Activated naive CD8-positive, alpha-beta T cell treated with anti-CD3 and anti-CD28 coated beads, Interleukin-2, amount 10 ng/mL, durations not matched to agents 7 days and 5 days (primary cell): ENCODE measurements at regions not wholly inside any gene's neighbourhood (a gene's known extent, or its start where the extent isn't known, plus 50 kb on each side); places are given as distances from the start of the nearest gene placed in this dataset.

Experiments used
- ATAC-seq: fragments of 150-1000 bp; cut with Tn5 transposase; one replicate; pipeline ENCODE4 v1.10.0; 2021; ENCODE audit warnings: low read depth, moderate library complexity
- POLR2A ChIA-PET: fragments of 350-600 bp; sonication (Branson Sonifier 250); formaldehyde crosslinking; loops from one replicate; lab custom pipeline; 2021; ENCODE audit warnings: antibody characterized with exemption; lab: Charles Lee
- DNase-seq: peaks from one replicate; pipeline ENCODE4 v3.0.0; 2021
- H3K27ac Mint-ChIP-seq: one replicate; pipeline ENCODE4 v1.8.0; 2022; ENCODE audit warnings: mild to moderate bottlenecking, mixed read lengths
- H3K27me3 Mint-ChIP-seq: one replicate; pipeline ENCODE4 v1.8.0; 2022; ENCODE audit warnings: mild to moderate bottlenecking, moderate library complexity, mixed read lengths
- H3K36me3 Mint-ChIP-seq: one replicate; pipeline ENCODE4 v1.8.0; 2021; ENCODE audit warnings: mild to moderate bottlenecking, mixed read lengths
- H3K4me1 Mint-ChIP-seq: one replicate; pipeline ENCODE4 v1.8.0; 2021; ENCODE audit warnings: mixed read lengths
- H3K4me3 Mint-ChIP-seq: one replicate; pipeline ENCODE4 v1.8.0; 2022; ENCODE audit warnings: mild to moderate bottlenecking, moderate library complexity, mixed read lengths
- H3K9me3 Mint-ChIP-seq: one replicate; pipeline ENCODE4 v1.8.0; 2021; ENCODE audit warnings: mixed read lengths

DNA sequence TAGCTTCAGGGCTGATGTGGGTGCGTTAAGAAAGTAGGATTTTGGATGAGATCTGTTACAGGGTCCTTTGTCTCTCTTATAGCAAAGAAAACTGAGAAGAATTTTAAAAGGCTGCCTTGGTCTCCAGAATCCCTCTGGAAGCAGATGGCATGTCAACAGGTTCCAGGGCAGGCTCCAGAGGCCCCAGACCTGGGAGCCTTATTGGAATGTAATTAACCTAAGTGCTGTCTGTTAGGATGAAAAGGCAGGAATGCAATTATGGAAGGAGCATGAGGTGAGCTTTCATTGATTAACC, 97.2 kb upstream of the PKDCC start:
- H3K27me3 Mint-ChIP-seq, result peaks cover 16% of the 10 kb centered on the region
- peaks cover 3% of the 10 kb centered on the region for H3K4me1 Mint-ChIP-seq
- POLR2A ChIA-PET, result no interaction called here
- no peak for ATAC-seq
- H3K27ac Mint-ChIP-seq, result no peak overlapping the region
- H3K9me3 Mint-ChIP-seq, result no peaks in the 10 kb centered on the region
- DNase-seq, result no peak
- no peak overlapping the region for H3K4me3 Mint-ChIP-seq
- H3K36me3 Mint-ChIP-seq, result no peaks in the 10 kb centered on the region

DNA sequence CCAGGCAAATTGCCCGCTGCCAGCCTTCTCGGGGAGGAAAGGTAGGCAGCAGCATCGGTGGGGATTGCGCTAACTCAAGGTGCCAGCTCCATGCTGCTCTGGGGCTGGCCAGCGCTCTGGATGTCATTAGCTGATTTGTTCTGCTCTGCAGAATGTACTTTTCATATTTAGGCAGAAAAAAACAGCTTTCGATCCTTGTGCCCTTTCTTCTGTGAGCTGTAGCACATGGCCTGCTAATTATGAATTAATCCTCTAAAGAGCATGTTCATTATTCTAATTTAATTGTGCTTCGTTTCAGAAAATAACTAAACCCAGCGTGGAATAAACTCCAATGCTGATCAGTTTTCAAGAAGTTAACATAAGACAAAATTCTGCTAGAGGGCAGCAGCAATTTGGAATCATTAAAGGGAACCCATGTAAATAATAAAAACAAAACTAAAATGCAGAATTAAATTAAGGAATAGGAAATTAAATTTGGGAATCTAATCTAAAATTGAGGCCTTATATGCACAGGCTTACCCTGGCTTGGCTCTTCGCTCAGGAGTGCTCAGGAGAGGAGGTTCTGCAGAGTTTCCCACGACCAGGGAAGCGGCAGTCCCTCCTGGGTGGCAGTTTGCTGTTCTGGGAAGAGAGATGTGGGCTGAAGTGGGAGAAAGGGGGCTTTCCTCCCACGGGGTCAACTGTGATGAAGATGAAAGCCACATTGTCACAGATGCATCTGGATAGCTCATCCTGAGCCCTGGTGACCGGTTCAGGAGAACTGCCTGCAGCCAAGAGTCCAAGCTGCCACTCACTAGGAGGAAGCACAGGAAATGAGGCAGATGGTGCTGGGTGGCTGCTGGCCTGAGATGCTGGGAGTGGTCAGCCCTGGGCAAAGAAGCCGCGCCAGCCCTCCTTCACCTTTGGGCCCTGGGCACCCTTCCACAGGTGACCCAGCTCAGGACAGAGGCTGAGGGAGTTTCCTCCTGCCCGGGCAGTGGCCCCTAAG, 93.2 kb upstream of the PKDCC start:
- no peak for ATAC-seq
- no peak overlapping the region for H3K27ac Mint-ChIP-seq
- POLR2A ChIA-PET, result no interaction called here
- no peaks in the 10 kb centered on the region for H3K9me3 Mint-ChIP-seq
- no peak for DNase-seq
- no peaks in the 10 kb centered on the region for H3K36me3 Mint-ChIP-seq
- H3K27me3 Mint-ChIP-seq, result peaks cover 9% of the 10 kb centered on the region
- H3K4me3 Mint-ChIP-seq, result no peak overlapping the region
- H3K4me1 Mint-ChIP-seq, result peaks cover 3% of the 10 kb centered on the region

DNA sequence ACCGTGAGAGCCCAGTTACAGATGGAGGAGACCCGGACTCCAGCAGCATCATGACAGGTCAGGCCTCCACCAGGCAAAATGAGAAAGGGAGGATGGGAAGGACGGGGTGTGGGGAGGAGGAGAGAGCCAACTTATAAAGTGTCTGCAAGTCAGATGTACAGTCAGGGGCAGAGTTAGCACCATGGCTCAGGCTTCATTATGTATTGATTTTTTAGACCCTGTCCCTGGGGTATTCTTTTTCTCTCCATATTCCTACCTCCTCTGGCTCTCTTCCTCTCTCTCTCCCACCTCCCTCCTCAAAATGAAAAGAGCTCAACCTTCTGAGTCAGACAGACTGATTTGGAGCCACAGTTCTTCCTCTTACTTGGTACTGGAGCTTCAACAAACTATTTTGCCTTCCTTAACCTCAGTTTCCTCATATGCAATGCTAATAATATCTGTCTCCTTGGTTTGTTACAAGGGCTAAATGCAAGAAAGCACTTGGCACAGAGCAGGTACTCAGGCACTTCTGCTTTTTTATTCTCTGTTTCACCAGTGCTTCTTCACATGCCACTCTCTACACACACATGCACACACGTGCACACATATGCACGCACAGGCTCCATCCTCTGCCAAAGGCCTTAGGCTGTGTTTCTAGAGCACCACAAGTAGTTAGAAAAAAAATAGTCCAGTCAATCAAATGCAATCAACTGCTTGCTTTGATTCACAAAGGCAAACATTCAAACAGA, 92.3 kb upstream of the PKDCC start:
- ATAC-seq (no peak), DNase-seq (no peak)
- Mint-ChIP-seq H3K27ac (no peak overlapping the region), H3K36me3 (no peaks in the 10 kb centered on the region), H3K4me3 (no peak overlapping the region), H3K27me3 (peaks cover 12% of the 10 kb centered on the region), H3K9me3 (no peaks in the 10 kb centered on the region), H3K4me1 (peaks cover 3% of the 10 kb centered on the region)
- POLR2A ChIA-PET, result no interaction called here

DNA sequence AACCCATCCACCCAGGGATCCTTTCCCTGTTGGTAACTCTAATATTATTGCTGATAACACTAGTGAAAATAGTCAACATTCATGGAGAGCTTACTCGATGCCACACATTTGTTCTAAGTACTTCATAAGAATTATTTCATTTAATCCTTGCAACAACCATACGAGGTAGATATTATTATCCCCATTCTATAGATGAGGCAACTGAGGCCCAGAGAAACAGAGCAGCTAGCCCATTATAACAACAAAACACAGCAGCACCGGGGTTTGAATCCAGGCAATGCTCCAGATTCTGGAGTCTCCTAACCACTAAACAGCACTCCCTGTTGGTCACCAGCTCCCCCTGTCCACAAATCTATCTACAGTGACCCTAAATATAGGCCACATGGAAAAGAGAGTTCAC, 90.4 kb upstream of the PKDCC start:
- H3K4me3 Mint-ChIP-seq, result no peak overlapping the region
- POLR2A ChIA-PET, result no interaction called here
- no peak for ATAC-seq
- no peak overlapping the region for H3K27ac Mint-ChIP-seq
- no peaks in the 10 kb centered on the region for H3K36me3 Mint-ChIP-seq
- no peak for DNase-seq
- peaks cover 16% of the 10 kb centered on the region for H3K27me3 Mint-ChIP-seq
- no peaks in the 10 kb centered on the region for H3K9me3 Mint-ChIP-seq
- H3K4me1 Mint-ChIP-seq, result peaks cover 3% of the 10 kb centered on the region

DNA sequence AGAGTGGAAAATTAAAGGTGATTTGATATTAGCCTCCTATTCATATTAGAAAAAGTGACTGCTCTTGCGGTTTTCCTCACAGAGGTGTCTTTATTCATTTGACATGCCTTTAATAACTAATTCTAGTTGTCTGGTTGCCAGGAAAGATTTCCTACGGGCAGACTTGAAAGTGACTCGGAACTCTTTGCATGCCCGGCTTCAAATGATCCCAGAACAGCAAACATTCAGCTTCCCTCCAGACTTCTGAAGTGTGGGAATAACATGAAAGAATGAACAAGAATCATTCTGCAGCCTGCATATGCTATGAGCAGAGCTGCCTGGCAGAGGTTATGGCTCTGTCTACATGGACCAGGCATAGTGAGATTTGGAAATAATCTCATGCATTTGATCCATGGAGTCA, 89.6 kb upstream of the PKDCC start:
- Mint-ChIP-seq H3K4me3 (no peak overlapping the region), H3K36me3 (no peaks in the 10 kb centered on the region), H3K27me3 (peaks cover 16% of the 10 kb centered on the region), H3K27ac (no peak overlapping the region), H3K9me3 (no peaks in the 10 kb centered on the region), H3K4me1 (peaks cover 3% of the 10 kb centered on the region)
- ATAC-seq (no peak), DNase-seq (no peak)
- POLR2A ChIA-PET, result no interaction called here

DNA sequence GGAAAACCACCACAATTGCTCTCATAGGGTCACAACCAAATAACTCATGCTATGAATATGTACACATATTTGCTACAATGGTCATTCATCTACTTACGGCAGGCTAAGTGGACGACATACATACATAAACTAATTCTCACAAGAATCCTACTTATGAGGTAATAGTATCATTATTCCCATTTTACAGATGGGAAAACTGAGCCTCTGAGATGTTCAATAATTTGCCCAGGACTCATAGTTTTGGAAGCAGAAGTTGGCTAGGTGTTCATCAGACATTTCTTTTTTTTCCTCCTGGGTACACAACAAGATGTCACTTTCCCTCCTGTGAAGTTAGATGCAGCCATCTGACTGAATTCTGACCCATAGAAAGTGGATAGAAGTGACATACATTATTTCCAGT, 89.0 kb upstream of the PKDCC start:
- no peaks in the 10 kb centered on the region for H3K9me3 Mint-ChIP-seq
- no peaks in the 10 kb centered on the region for H3K4me1 Mint-ChIP-seq
- no peak overlapping the region for H3K4me3 Mint-ChIP-seq
- H3K36me3 Mint-ChIP-seq, result no peaks in the 10 kb centered on the region
- no peak for ATAC-seq
- H3K27me3 Mint-ChIP-seq, result peaks cover 16% of the 10 kb centered on the region
- no peak for DNase-seq
- POLR2A ChIA-PET, result no interaction called here
- H3K27ac Mint-ChIP-seq, result no peak overlapping the region

DNA sequence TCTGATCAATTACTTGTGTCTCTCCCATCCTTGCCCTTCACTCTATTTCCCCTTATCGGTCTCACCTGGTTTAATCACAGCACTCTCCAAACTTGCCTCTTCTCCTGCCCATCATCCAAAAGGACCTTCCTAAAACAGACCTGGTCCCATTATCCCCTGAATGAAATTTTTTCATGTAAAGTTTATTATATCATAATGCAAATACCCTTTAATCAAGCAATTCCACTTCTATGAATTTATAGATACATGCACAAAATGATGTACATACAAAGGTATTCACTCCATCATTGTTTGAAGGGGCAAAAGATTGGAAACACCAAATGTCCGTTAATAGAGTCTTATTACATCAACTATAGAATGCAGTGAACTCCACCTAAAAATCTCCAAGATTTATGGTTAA, 88.1 kb upstream of the PKDCC start:
- no peak overlapping the region for H3K4me3 Mint-ChIP-seq
- no peaks in the 10 kb centered on the region for H3K36me3 Mint-ChIP-seq
- POLR2A ChIA-PET, result no interaction called here
- no peak for DNase-seq
- H3K27ac Mint-ChIP-seq, result no peak overlapping the region
- no peaks in the 10 kb centered on the region for H3K9me3 Mint-ChIP-seq
- H3K27me3 Mint-ChIP-seq, result peaks cover 14% of the 10 kb centered on the region
- no peak for ATAC-seq
- H3K4me1 Mint-ChIP-seq, result no peaks in the 10 kb centered on the region

DNA sequence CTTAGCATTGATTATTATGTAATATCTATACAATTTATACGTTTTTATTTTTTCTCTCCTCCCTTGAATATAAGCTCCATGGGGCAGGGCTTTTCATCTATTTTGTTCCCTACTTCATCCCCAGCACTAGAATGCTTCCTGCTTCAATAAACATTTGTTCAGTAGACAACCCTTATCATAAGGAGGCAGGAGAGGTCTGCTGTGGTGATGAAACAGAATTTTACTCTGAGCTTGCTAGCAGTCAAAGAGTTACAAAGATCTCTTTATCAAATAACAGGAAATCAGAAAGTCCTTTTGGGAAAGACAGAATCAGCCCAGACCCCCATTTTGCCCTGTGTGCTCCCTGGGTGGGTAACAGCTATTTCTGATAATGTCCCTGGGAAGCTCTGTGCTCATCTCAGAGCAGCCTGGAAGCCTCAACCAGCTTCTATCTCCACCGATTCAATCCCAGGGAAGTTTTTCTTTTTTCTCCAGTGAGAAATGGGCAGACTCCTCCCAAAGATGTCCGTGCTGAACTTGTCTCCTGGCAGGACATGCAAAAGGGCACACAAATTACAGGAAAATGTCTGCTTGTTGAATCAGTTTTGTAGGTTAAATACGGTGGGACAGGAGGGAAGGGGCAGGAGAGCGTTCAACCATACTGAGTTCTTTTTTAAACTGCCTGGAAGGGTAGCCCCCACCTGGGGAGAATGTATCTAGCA, 84.7 kb upstream of the PKDCC start:
- Mint-ChIP-seq H3K4me3 (no peak overlapping the region), H3K9me3 (no peaks in the 10 kb centered on the region), H3K27me3 (peaks cover 13% of the 10 kb centered on the region), H3K27ac (no peak overlapping the region), H3K36me3 (no peaks in the 10 kb centered on the region), H3K4me1 (no peaks in the 10 kb centered on the region)
- POLR2A ChIA-PET, result no interaction called here
- DNase-seq (no peak), ATAC-seq (no peak)

DNA sequence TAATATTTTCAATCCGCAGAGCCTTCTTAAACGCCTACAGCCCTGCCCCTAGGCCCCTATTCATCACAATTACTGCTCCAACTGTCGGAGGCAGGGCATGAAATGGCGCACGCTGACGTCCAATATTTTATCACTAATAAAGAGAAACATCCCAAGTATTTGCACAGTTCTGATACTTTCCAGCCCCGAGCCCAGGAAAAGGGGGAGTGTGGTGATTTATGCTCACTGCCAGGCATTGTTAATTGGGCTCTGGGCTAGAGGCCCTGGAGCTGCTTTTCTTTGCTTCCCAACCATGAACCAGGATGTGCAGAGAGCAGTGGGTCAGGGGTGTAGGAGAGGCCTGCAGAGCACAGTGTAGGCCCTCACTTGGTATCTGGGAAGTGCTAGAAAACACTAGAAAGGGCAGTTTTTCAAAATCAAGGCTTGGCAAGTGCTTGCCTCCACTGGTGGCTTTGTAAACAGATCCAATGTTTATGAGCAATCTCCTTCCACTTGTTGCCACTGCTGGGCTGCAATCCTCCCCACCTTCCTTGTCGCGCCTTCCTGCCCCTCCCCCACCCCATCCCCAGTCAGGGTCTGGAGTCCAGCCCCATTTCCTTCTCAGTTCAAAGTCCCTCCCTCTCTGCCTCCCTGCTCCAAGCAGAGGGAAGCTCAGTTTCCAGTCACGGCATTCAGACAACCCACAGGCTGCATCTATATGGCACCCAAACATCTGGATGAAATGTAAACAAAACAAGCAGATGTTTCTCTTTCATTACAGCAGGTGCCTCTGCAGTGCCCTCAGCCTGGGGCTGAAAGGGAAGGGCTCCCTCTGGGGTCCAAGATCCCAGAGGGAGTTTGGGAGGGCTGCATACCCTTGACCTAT, 83.9 kb upstream of the PKDCC start:
- H3K9me3 Mint-ChIP-seq, result no peaks in the 10 kb centered on the region
- POLR2A ChIA-PET, result no interaction called here
- no peaks in the 10 kb centered on the region for H3K4me1 Mint-ChIP-seq
- H3K4me3 Mint-ChIP-seq, result no peak overlapping the region
- no peak overlapping the region for H3K27ac Mint-ChIP-seq
- peaks cover 11% of the 10 kb centered on the region for H3K27me3 Mint-ChIP-seq
- H3K36me3 Mint-ChIP-seq, result no peaks in the 10 kb centered on the region
- ATAC-seq (no peak), DNase-seq (no peak)

DNA sequence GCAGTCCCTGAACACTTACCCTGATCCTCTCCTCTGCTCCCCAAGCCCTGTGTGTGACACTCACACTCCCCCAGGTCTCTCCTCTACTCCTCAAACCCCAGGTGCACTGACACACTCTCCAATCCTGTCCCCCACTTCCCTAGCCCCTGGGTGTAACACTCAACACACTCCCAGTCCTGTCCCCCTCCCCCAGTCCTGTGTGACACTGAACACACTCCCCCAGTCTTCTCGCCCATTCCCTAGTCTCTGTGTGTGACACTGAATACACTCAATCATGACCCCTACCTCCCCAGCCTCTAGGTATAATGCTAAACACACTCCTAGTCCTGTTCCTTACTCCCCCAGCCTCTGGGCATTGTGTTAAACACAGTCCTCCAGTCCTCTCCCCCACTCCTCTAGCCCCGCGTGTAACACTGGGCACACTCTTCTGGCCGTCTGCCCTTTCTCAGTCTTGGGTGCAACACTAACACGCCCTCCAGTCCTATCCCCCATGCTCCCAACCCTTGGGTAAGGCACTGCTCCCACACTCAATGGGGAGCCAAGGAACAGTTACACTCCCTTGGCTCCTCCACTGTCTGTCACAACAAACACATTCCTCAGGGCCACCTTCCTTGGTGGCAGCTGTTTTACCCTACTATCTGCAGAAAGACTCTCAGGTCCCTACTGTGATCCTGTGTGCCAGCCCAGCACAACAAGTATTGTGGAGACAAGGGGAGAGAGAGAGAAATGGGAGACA, 82.5 kb upstream of the PKDCC start:
- ATAC-seq (no peak), DNase-seq (no peak)
- no peak overlapping the region for H3K4me3 Mint-ChIP-seq
- H3K36me3 Mint-ChIP-seq, result no peaks in the 10 kb centered on the region
- POLR2A ChIA-PET, result no interaction called here
- H3K27me3 Mint-ChIP-seq, result peaks cover 6% of the 10 kb centered on the region
- H3K9me3 Mint-ChIP-seq, result no peaks in the 10 kb centered on the region
- H3K27ac Mint-ChIP-seq, result no peak overlapping the region
- H3K4me1 Mint-ChIP-seq, result no peaks in the 10 kb centered on the region

DNA sequence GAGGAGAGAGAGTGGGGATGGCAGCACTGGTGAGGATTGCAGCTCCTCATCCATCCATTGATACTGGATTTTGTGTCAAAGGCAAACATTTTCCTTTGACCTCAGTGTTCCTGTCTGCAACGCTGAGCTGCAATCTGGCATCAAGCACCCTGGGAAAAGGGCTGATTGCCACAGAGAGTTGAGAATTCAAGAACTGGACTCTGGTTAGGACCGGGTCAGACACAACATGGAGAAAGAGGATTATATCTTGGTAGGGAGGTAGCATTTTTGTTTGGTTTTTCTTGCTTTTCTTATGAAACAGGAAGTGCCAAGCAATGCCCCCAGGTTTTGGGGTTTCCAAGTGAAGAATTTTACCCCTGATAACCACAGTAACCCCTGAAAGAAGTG, 81.9 kb upstream of the PKDCC start:
- POLR2A ChIA-PET, result no interaction called here
- Mint-ChIP-seq H3K9me3 (no peaks in the 10 kb centered on the region), H3K27ac (no peak overlapping the region)

DNA sequence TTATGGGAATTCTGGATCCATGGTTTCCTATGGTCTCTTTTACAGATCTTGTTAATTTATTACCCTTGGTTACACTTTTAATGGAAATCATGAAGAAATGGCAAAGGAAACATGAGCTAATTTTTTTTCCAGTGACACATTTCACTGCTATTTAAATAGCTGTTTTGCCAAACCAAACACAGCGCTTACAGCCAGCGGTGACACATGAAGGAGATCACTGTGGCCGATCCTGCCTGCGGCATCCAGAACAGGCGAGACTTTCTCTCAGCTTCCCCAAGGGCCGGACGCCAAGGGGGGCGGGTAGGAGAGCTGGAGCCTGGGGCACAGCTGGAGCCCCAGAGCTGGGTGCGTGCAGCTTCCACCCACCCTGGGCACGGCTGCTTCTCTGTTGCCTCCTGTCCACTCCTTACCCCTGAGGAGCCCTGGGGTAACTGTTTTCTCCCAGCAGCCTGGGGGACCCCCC, 81.4 kb upstream of the PKDCC start:
- Mint-ChIP-seq H3K27ac (no peak overlapping the region), H3K4me3 (no peak overlapping the region), H3K9me3 (no peaks in the 10 kb centered on the region), H3K27me3 (peaks cover 6% of the 10 kb centered on the region), H3K36me3 (no peaks in the 10 kb centered on the region), H3K4me1 (no peaks in the 10 kb centered on the region)
- DNase-seq (no peak), ATAC-seq (no peak)
- POLR2A ChIA-PET, result no interaction called here

More for the DNA sequence above, 81.9 kb upstream of the PKDCC start:
- ATAC-seq (no peak), DNase-seq (no peak)
- Mint-ChIP-seq H3K4me1 (no peaks in the 10 kb centered on the region), H3K27me3 (peaks cover 6% of the 10 kb centered on the region), H3K4me3 (no peak overlapping the region), H3K36me3 (no peaks in the 10 kb centered on the region)
